ENCODE measurements at regions not wholly inside any gene's neighbourhood (a gene's known extent, or its start where the extent isn't known, plus 50 kb on each side); places are given as distances from the start of the nearest gene placed in this dataset.

DNA sequence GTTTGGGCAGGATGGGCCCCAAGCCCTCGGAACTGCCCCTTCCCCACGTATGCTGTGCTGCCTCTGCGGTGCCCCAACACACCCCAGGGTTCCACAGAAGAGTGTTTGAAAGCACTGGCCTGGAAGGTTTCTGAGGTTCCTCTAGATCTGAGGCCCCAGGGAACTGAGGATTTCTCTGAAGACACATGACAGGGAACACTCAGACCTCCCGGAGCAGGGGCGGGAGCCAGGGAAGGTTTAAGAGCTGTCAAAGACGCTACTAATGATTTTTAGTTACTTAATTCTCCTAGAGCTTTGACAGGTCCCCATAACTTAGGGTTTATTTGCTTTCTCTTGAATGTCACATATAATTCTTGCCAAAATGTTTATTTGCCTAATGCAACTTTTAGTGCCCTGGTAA, 212.3 kb upstream of the GRIK3 start:
- TF ChIP-seq, protein P1, sequence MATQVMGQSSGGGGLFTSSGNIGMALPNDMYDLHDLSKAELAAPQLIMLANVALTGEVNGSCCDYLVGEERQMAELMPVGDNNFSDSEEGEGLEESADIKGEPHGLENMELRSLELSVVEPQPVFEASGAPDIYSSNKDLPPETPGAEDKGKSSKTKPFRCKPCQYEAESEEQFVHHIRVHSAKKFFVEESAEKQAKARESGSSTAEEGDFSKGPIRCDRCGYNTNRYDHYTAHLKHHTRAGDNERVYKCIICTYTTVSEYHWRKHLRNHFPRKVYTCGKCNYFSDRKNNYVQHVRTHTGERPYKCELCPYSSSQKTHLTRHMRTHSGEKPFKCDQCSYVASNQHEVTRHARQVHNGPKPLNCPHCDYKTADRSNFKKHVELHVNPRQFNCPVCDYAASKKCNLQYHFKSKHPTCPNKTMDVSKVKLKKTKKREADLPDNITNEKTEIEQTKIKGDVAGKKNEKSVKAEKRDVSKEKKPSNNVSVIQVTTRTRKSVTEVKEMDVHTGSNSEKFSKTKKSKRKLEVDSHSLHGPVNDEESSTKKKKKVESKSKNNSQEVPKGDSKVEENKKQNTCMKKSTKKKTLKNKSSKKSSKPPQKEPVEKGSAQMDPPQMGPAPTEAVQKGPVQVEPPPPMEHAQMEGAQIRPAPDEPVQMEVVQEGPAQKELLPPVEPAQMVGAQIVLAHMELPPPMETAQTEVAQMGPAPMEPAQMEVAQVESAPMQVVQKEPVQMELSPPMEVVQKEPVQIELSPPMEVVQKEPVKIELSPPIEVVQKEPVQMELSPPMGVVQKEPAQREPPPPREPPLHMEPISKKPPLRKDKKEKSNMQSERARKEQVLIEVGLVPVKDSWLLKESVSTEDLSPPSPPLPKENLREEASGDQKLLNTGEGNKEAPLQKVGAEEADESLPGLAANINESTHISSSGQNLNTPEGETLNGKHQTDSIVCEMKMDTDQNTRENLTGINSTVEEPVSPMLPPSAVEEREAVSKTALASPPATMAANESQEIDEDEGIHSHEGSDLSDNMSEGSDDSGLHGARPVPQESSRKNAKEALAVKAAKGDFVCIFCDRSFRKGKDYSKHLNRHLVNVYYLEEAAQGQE (IDR thresholded peaks at IDR 0.05; ENCODE audit: insufficient replicate concordance, low read depth) = no peak
- TF ChIP-seq GABPA (IDR thresholded peaks at IDR 0.05; ENCODE audit: low read depth) (no peak), POLR2AphosphoS5 (IDR thresholded peaks at IDR 0.05; ENCODE audit: low read depth) (no peak), SPI1 (IDR thresholded peaks at IDR 0.05; ENCODE audit: borderline replicate concordance, low read depth) (no peak)
- TF ChIP-seq, protein P2, sequence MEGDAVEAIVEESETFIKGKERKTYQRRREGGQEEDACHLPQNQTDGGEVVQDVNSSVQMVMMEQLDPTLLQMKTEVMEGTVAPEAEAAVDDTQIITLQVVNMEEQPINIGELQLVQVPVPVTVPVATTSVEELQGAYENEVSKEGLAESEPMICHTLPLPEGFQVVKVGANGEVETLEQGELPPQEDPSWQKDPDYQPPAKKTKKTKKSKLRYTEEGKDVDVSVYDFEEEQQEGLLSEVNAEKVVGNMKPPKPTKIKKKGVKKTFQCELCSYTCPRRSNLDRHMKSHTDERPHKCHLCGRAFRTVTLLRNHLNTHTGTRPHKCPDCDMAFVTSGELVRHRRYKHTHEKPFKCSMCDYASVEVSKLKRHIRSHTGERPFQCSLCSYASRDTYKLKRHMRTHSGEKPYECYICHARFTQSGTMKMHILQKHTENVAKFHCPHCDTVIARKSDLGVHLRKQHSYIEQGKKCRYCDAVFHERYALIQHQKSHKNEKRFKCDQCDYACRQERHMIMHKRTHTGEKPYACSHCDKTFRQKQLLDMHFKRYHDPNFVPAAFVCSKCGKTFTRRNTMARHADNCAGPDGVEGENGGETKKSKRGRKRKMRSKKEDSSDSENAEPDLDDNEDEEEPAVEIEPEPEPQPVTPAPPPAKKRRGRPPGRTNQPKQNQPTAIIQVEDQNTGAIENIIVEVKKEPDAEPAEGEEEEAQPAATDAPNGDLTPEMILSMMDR (IDR thresholded peaks at IDR 0.05; ENCODE audit: insufficient read depth, low read length) = no peak
- Histone ChIP-seq H3K27me3 (ENCODE audit: insufficient read depth, poor library complexity, severe bottlenecking) (no peaks in the 10 kb centered on the region), H3K4me3 (replicated peaks; ENCODE audit: insufficient read depth, low read length) (no peak overlapping the region), H3K27ac (replicated peaks) (no peak overlapping the region)
- no peak for DNase-seq (ENCODE audit: low read depth in 1 of 2, low spot score in 1 of 2)

DNA sequence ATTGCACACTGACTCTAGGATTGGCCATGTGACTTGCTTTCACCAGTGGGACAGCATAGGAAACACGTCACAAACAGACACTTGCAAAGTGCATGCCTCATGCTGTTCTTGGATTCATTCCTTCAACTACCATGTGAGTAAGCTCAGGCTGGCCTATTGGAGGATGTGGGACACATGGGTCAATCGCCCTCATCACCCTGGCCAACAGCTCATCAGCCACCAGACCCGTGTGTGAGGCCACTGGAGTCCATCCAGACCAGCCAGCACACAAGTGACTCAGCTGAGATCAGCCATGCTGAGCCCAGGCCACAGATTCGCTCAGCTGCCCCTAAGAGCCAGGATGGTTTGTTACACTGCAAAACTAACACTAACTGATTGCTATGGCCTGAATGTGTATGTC, 216.1 kb upstream of the GRIK3 start:
- no peak overlapping the region for H3K27ac ChIP-seq (replicated peaks)
- TF ChIP-seq GABPA (IDR thresholded peaks at IDR 0.05; ENCODE audit: low read depth) (no peak), SPI1 (IDR thresholded peaks at IDR 0.05; ENCODE audit: borderline replicate concordance, low read depth) (no peak), POLR2AphosphoS5 (IDR thresholded peaks at IDR 0.05; ENCODE audit: low read depth) (no peak)
- TF ChIP-seq, protein P2 (IDR thresholded peaks at IDR 0.05; ENCODE audit: insufficient read depth, low read length) = no peak
- TF ChIP-seq, protein P1 (IDR thresholded peaks at IDR 0.05; ENCODE audit: insufficient replicate concordance, low read depth) = no peak
- no peak for DNase-seq (ENCODE audit: low read depth in 1 of 2, low spot score in 1 of 2)
- H3K27me3 ChIP-seq (ENCODE audit: insufficient read depth, poor library complexity, severe bottlenecking) = no peaks in the 10 kb centered on the region
- no peak overlapping the region for H3K4me3 ChIP-seq (replicated peaks; ENCODE audit: insufficient read depth, low read length)

DNA sequence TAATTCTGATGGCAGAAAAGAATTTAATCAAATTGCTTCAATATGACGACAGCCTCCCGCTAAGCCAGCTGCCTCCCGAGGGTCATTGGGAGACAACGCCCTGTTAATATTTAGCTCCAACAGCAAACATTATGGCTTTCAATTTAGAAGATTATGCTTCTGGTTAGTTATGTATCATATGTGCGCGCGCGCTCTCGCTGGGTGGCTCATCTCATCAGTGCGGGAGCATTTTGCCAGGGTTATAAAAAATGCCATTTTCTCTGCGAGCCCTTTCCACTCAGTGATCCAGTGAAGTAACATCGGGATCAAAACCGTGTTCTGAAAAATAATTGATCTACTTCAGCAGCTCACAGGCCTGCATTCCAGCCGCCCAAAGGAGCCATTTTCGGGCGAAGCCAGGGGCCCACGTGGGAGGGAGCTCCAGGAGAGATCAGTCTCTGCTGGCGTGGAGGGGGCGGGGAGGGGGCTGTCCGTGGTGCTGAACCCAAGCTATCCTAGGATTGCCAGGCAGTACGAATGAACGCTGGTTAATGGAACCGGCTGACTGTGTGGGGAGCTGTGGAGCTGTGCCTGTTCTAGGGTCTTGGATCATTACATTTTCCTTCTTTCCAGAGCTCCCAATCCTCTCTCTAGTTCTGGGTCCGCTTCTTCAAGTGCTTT, 219.1 kb upstream of the ZC3H12A start:
- no peak overlapping the region for H3K27ac ChIP-seq (replicated peaks)
- TF ChIP-seq, protein P1 (IDR thresholded peaks at IDR 0.05; ENCODE audit: insufficient replicate concordance, low read depth) = peak; percentile 97
- TF ChIP-seq GABPA (IDR thresholded peaks at IDR 0.05; ENCODE audit: low read depth) = no peak
- H3K4me3 ChIP-seq (replicated peaks; ENCODE audit: insufficient read depth, low read length) = no peak overlapping the region
- no peaks in the 10 kb centered on the region for H3K27me3 ChIP-seq (ENCODE audit: insufficient read depth, poor library complexity, severe bottlenecking)
- DNase-seq (ENCODE audit: low read depth in 1 of 2, low spot score in 1 of 2) = peak in 1 of 2 experiments; percentile 5
